Endothelial cell of umbilical vein (primary cell): ENCODE measurements at regions not wholly inside any gene's neighbourhood (a gene's known extent, or its start where the extent isn't known, plus 50 kb on each side); places are given as distances from the start of the nearest gene placed in this dataset.

ENCODE experiments used
- BruUV-seq: library from RNA; stranded (reverse); fragments of 400-500 nt; replicated peaks from 2 replicates; lab custom pipeline; 2021; lab: Mats Ljungman, UMichigan
- CTCF ChIA-PET: fragments of 300-600, 350-600 bp; sonication (Branson Sonifier 250); formaldehyde crosslinking; loops from one replicate; lab custom pipeline; 2021; ENCODE audit warnings: antibody characterized with exemption, inconsistent platforms; lab: Charles Lee
- POLR2A ChIA-PET: fragments of 300-600, 350-600 bp; sonication (Branson Sonifier 250); formaldehyde crosslinking; loops from one replicate; lab custom pipeline; 2021; ENCODE audit warnings: antibody characterized with exemption, inconsistent platforms; lab: Charles Lee
- DNase-seq: peaks from one replicate; pipeline ENCODE4 v3.0.0-alpha.2; 2011; ENCODE audit warnings: low read depth, low spot score
- FAIRE-seq: peaks from 2 replicates; lab custom pipeline; 2011; peaks lifted over from hg19 to GRCh38; lab: Jason Lieb, UNC
- H2AFZ ChIP-seq: 2 replicates; pipeline ENCODE4 v1.6.0; 2012; ENCODE audit warnings: low read depth, low read length, control low read depth, inconsistent platforms
- H3K27ac ChIP-seq: 2 replicates; pipeline ENCODE4 v1.5.1; 2011; ENCODE audit warnings: low read depth, mild to moderate bottlenecking, control low read depth, low read length, moderate library complexity; ENCODE audit not compliant: insufficient read depth
- H3K27me3 ChIP-seq, 2 experiments: 2 replicates each; pipeline versions ENCODE4 v1.6.0 to v1.6.1; 2011; ENCODE audit warnings: low read length in 2 of 2, mixed read lengths in 1 of 2; ENCODE audit not compliant: control insufficient read depth in 2 of 2, insufficient read depth in 2 of 2
- H3K36me3 ChIP-seq, 2 experiments: 2 replicates in 1 of 2; 3 replicates in 1 of 2; pipeline ENCODE4 v1.5.1; 2011; ENCODE audit warnings: low read length in 2 of 2, mild to moderate bottlenecking in 1 of 2, moderate library complexity in 1 of 2; ENCODE audit not compliant: control insufficient read depth in 2 of 2, insufficient read depth in 2 of 2; ENCODE audit errors: extremely low read depth in 1 of 2
- H3K4me1 ChIP-seq: 3 replicates; pipeline ENCODE4 v1.5.1; 2011; ENCODE audit warnings: mild to moderate bottlenecking, low read length; ENCODE audit not compliant: control insufficient read depth, insufficient read depth; ENCODE audit errors: extremely low read depth
- H3K4me2 ChIP-seq: 2 replicates; pipeline ENCODE4 v1.6.1; 2011; ENCODE audit warnings: low read length, control low read depth, mixed read lengths; ENCODE audit not compliant: insufficient read depth
- H3K4me3 ChIP-seq, 3 experiments: fragments of 200-600 bp in 1 of 3; sonication (generic), shearing (Covaris generic) in 1 of 3; replicated peaks in 1 of 3; 2 replicates each; pipeline ENCODE4 v1.5.1; 2011 to 2016; ENCODE audit warnings: control low read depth in 3 of 3, low read length in 3 of 3, mild to moderate bottlenecking in 2 of 3, inconsistent platforms in 1 of 3, low read depth in 1 of 3, moderate library complexity in 1 of 3; ENCODE audit not compliant: insufficient read depth in 1 of 3
- H3K79me2 ChIP-seq: 2 replicates; pipeline ENCODE4 v1.6.0; 2012; ENCODE audit warnings: low read length, inconsistent platforms; ENCODE audit not compliant: control insufficient read depth, insufficient read depth
- H3K9ac ChIP-seq: replicated peaks from 2 replicates; pipeline ENCODE3; 2011; ENCODE audit warnings: low read length, control low read depth; ENCODE audit not compliant: insufficient read depth; ENCODE audit errors: extremely low read depth
- H3K9me1 ChIP-seq: replicated peaks from 3 replicates; pipeline ENCODE4 v1.6.0; 2011; ENCODE audit warnings: mild to moderate bottlenecking, low read length; ENCODE audit not compliant: control insufficient read depth, insufficient read depth; ENCODE audit errors: extremely low read depth
- H3K9me3 ChIP-seq: replicated peaks from 2 replicates; pipeline ENCODE4 v1.5.1; 2012; ENCODE audit warnings: low read length, inconsistent platforms; ENCODE audit not compliant: control insufficient read depth, insufficient read depth
- H4K20me1 ChIP-seq: replicated peaks from 2 replicates; pipeline ENCODE3; 2011; ENCODE audit warnings: mild to moderate bottlenecking, low read length; ENCODE audit not compliant: control insufficient read depth, insufficient read depth; ENCODE audit errors: extremely low read depth
- EZH2 ChIP-seq: IDR thresholded peaks from 2 replicates; pipeline ENCODE4 v1.6.1; 2012; ENCODE audit warnings: borderline replicate concordance, low read depth, mild to moderate bottlenecking, moderate library complexity, low read length, inconsistent platforms; ENCODE audit not compliant: severe bottlenecking
- FOS ChIP-seq: IDR thresholded peaks from 2 replicates; pipeline ENCODE4 v1.6.1; 2011; ENCODE audit warnings: mild to moderate bottlenecking, low read length, moderate library complexity, borderline replicate concordance; ENCODE audit not compliant: insufficient read depth
- GATA2 ChIP-seq: IDR thresholded peaks from 2 replicates; pipeline ENCODE4 v1.7.0; 2011; ENCODE audit warnings: low read depth, mild to moderate bottlenecking, moderate library complexity, mixed read lengths, low read length; ENCODE audit not compliant: insufficient read length, insufficient read depth
- JUN ChIP-seq: IDR thresholded peaks from 2 replicates; pipeline ENCODE4 v1.6.1; 2011; ENCODE audit warnings: borderline replicate concordance, low read depth; ENCODE audit not compliant: insufficient read length, insufficient read depth
- MYC ChIP-seq: IDR thresholded peaks from one replicate; pipeline ENCODE4 v1.6.1; 2011; ENCODE audit warnings: mild to moderate bottlenecking, low read depth, low read length
- POLR2A ChIP-seq: IDR thresholded peaks from 2 replicates; pipeline ENCODE4 v1.6.1; 2012; ENCODE audit warnings: low read depth, mild to moderate bottlenecking, control low read depth, low read length
- POLR2AphosphoS5 ChIP-seq: IDR thresholded peaks from 2 replicates; pipeline ENCODE4 v1.6.1; 2012; ENCODE audit warnings: low read depth, mild to moderate bottlenecking, control low read depth, low read length, moderate library complexity; ENCODE audit not compliant: insufficient read depth
- dilution Hi-C: fragments of 300-500 bp; cut with MboI; formaldehyde crosslinking; loops from one replicate; pipeline ENCODE4 v1.15.0; 2019; ENCODE audit warnings: low sequenced_read_pairs; ENCODE audit not compliant: extremely low pct_ligation_motif_present
- intact Hi-C: fragments of 100-400 bp; cut with micrococcal nuclease; formaldehyde crosslinking; loops from one replicate; pipeline ENCODE4 v1.10.0; 2022
- TF ChIP-seq, protein P1 (sequence below): IDR thresholded peaks from 2 replicates; pipeline ENCODE4 v1.6.1; 2011; ENCODE audit not compliant: insufficient read depth, insufficient read length
- TF ChIP-seq, protein P2 (sequence below), 2 donors: IDR thresholded peaks; 1 replicate in 1 of 2; 2 replicates in 1 of 2; pipeline ENCODE4 v1.5.1; 2011; ENCODE audit warnings: low read length in 2 of 2, mild to moderate bottlenecking in 2 of 2, moderate library complexity in 2 of 2, control low read depth in 1 of 2, inconsistent platforms in 1 of 2, low read depth in 1 of 2; ENCODE audit not compliant: insufficient read depth in 1 of 2; ENCODE audit errors: extremely low read depth in 1 of 2

DNA sequence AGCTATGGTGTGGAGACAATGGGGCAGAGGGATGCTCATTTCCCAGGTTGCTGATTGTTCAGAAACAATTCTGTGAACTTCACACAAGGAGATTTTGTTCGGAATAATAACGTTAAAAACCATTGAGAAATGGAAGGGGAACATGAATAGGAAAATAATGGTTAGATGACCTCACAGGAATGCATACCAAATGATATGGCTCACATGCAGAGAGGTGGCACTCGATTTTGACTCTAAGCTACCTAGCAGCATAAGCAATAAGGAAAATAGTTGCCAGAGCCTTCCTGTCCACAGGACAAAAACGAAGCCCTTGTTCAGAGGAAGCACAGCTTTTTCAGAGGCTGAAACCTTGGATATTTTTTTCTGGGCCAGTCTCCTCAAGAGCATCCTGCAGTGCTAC lies 293.1 kb downstream of the ZEB1 start:
- BruUV-seq, result no TSS peak
- no peak overlapping the region for H2AFZ ChIP-seq
- POLR2A ChIA-PET, result no interaction called here
- dilution Hi-C loops, result no loop called here
- H3K9me1 ChIP-seq, result no peaks in the 10 kb centered on the region
- H3K27ac ChIP-seq, result no peak overlapping the region
- H3K36me3 ChIP-seq, result no peaks in the 10 kb centered on the region
- no peak overlapping the region for H3K9ac ChIP-seq
- peaks cover 0 to 9% of the 10 kb centered on the region in 2 experiments for H3K27me3 ChIP-seq
- no peaks in the 10 kb centered on the region for H3K9me3 ChIP-seq
- TF ChIP-seq, protein P1, sequence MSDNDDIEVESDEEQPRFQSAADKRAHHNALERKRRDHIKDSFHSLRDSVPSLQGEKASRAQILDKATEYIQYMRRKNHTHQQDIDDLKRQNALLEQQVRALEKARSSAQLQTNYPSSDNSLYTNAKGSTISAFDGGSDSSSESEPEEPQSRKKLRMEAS, result no peak
- TF ChIP-seq, protein P2, sequence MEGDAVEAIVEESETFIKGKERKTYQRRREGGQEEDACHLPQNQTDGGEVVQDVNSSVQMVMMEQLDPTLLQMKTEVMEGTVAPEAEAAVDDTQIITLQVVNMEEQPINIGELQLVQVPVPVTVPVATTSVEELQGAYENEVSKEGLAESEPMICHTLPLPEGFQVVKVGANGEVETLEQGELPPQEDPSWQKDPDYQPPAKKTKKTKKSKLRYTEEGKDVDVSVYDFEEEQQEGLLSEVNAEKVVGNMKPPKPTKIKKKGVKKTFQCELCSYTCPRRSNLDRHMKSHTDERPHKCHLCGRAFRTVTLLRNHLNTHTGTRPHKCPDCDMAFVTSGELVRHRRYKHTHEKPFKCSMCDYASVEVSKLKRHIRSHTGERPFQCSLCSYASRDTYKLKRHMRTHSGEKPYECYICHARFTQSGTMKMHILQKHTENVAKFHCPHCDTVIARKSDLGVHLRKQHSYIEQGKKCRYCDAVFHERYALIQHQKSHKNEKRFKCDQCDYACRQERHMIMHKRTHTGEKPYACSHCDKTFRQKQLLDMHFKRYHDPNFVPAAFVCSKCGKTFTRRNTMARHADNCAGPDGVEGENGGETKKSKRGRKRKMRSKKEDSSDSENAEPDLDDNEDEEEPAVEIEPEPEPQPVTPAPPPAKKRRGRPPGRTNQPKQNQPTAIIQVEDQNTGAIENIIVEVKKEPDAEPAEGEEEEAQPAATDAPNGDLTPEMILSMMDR (IDR thresholded peaks at IDR 0.05; ENCODE audit: extremely low read depth in 1 of 2, insufficient read depth in 1 of 2, low read depth in 1 of 2, low read length in 2 of 2), result no peak
- TF ChIP-seq POLR2AphosphoS5, result no peak
- no peak for TF ChIP-seq MYC
- no peak for TF ChIP-seq EZH2
- no peak for TF ChIP-seq JUN
- no peak for TF ChIP-seq GATA2
- TF ChIP-seq FOS, result no peak
- TF ChIP-seq POLR2A, result no peak
- FAIRE-seq (peak; percentile 78), DNase-seq (no peak)
- no peak overlapping the region for H3K4me2 ChIP-seq
- intact Hi-C loops, result no loop called here
- CTCF ChIA-PET, result no interaction called here
- H3K79me2 ChIP-seq, result no peaks in the 10 kb centered on the region
- no peaks in the 10 kb centered on the region for H3K4me1 ChIP-seq
- H3K4me3 ChIP-seq, result no peak overlapping the region
- H4K20me1 ChIP-seq, result no peaks in the 10 kb centered on the region
